Right ventricle myocardium superior (tissue), 1 donor: ENCODE measurements at regions not wholly inside any gene's neighbourhood (a gene's known extent, or its start where the extent isn't known, plus 50 kb on each side); places are given as distances from the start of the nearest gene placed in this dataset.
A peak's percentile ranks its signal among the peaks of the same experiment; 100 is the strongest.

ENCODE experiments used
- ATAC-seq: fragments of 200-7000 bp; cut with Tn5 transposase; one replicate; pipeline ENCODE4 v1.9.1; 2020; ENCODE audit warnings: mild to moderate bottlenecking; ENCODE audit not compliant: poor library complexity
- DNase-seq: peaks from one replicate; pipeline ENCODE4 v3.0.0-alpha.2; 2020
- intact Hi-C: fragments of 100-400 bp; cut with DNase I; formaldehyde crosslinking; loops from one replicate; pipeline ENCODE4 v1.11.2; 2022
- donor health status: DM: no; HTN: yes; CAD: no; lungs with severe emphysema.

GRCh38 chr2:175462246-175462645, 280.7 kb upstream of the ATP5MC3 start:
- ATAC-seq (no peak), DNase-seq (no peak)
- intact Hi-C loops: no loop called here

- ATAC-seq: no peak
- no peak for DNase-seq
- intact Hi-C loops: no loop called here
Observed at GRCh38 chr2:175461839-175462238, 280.3 kb upstream of the ATP5MC3 start.

- intact Hi-C loops: no loop called here
- DNase-seq (no peak), ATAC-seq (no peak)
Observed at GRCh38 chr2:175457895-175458448, 276.5 kb upstream of the ATP5MC3 start.

- no peak for ATAC-seq
Observed at GRCh38 chr2:175454953-175455389, 273.5 kb upstream of the ATP5MC3 start.

DNA sequence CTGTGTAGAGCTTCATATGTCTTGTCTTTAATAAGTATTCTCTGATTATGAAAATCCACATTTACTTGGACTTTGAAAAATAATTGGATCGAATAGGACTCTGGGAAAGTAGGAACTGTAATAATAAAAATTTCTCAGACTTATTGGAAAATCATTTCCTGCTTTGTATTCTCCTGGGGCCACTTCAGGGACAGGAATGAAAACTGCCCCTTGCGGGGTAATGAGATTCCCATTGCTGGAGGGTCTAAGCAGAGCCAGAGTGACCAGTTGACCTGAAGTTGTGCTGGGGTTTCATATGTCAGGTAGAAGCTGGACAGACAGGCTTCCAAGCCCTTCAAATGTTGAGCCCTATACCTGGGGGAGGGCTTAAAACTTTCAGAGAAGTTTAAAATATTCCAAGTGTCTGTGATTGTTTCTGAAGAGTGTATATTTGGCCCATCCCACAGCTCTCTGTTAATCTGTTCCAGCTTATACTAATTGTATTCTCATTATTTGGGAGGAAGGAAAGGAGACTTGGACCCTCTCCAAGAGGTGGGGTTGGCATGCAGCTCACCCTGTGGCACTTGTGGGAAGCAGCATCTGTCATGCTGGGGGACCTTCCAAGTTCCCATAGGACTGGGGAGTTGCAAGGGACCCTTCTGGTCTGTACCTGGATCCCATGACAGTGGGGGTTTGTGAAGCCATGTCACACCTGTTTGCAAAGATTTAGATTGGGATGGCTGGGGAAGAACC, 268.7 kb upstream of the ATP5MC3 start:
- intact Hi-C loops: no loop called here
- DNase-seq (no peak), ATAC-seq (peak; percentile 15)

More at GRCh38 chr2:175454953-175455389, 273.5 kb upstream of the ATP5MC3 start:
- intact Hi-C loops: no loop called here
- no peak for DNase-seq

GRCh38 chr2:175449616-175450015, 268.1 kb upstream of the ATP5MC3 start:
- ATAC-seq: peak; percentile 31

DNA sequence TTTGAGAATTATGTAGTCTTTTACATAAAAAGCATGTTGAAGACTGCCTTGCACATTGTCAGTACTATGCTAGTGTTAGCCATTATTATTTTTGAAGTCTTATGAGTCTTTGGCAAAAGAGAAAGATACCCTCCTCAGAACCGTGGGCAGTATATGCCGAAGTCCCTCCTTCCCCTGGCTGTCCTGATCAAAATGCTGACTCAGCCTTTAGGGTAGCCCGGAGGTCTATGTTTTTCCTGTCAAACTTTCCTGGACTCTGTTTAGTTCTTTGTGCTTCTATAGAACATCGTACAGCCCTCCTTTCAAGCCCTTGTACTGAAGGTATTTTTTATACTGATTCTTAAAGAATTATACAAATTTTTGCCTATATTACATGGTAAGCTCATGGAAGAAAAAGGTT, 264.7 kb upstream of the ATP5MC3 start:
- DNase-seq: no peak
- intact Hi-C loops: no loop called here
- ATAC-seq: no peak

More at GRCh38 chr2:175449616-175450015, 268.1 kb upstream of the ATP5MC3 start:
- no peak for DNase-seq
- intact Hi-C loops: no loop called here

- intact Hi-C loops: no loop called here
- no peak for ATAC-seq
- DNase-seq: no peak
Observed at GRCh38 chr2:175445281-175445680, 263.8 kb upstream of the ATP5MC3 start.

DNA sequence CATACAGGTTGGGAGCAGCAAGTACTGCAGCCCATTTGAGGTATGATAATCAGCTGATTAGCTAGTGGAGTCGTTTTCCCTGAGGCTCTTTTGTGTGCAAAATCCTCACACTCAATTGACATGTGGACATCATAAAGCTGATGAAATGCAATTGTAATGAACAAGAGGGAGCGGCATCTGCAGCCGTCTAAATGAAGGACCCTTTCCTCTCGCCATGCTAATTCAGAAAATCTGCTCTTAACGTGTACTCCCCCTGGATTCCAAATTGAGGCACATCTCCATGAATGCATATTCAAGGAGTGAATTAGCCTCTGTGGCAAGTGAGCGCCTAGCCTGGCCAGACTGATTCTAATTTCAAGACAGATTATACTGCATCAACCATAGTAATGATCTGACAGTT, 260.9 kb upstream of the ATP5MC3 start:
- intact Hi-C loops: no loop called here
- no peak for DNase-seq
- no peak for ATAC-seq

GRCh38 chr2:175441181-175441761, 259.8 kb upstream of the ATP5MC3 start:
- no peak for ATAC-seq
- DNase-seq: no peak
- intact Hi-C loops: no loop called here

DNA sequence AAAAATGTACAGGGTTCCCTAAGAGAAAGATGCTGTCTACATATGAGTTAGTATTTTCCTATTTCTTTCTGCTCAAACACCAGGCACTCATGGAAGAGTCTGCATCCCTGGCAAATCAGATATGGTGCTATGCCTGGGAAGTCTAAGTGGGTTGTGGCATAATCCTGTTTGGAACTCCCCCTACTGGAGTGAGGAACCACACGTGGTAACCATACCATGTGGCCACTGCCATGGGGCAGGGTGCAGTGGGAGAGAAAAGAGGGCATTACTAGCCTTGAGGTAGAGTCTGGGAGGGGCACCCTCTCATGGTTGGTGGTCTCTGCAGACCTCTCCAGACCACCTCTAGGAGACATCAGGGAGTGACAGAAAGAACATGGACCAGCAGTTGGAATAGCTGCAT, 257.9 kb upstream of the ATP5MC3 start:
- intact Hi-C loops: no loop called here
- DNase-seq (no peak), ATAC-seq (no peak)

DNA sequence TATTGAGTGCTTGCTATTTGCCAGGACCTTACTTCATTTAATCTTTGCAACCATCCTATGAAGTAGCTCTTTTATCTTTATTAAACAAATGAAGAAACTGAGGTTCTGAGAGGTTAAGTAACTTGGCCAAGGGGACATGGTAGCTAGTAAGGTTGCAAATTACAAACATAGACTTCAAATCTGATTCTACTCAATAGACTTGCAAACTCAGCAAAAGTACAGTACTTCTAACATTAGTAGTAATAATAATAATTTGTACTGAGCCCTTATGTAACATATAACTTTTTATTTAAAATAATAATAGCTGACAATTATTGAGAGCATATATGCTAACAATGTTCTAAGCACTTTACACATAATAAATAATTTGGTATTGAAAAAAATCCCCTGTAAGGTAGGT, 255.7 kb upstream of the ATP5MC3 start:
- intact Hi-C loops: no loop called here
- DNase-seq (no peak), ATAC-seq (no peak)

GRCh38 chr2:175436076-175436475, 254.6 kb upstream of the ATP5MC3 start:
- intact Hi-C loops: no loop called here
- no peak for ATAC-seq
- no peak for DNase-seq

DNA sequence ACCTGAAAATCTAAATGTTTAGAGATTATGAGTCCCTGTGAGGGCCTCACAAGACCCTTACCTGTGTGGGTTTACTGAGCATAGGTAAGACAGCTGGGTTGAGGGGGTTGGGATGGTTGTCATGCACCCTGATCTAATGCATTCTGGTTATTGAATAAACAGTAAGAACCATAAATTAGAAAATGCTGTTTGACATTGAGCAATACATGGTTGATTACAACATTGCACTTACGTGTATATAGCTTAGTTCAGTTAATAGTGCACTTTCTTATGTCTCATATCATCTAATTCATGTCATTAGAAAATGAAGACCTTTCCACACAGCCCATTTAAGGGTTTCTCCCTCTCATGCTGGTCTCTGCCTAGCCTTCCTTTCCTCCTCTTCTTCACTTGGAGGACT, 253.5 kb upstream of the ATP5MC3 start:
- intact Hi-C loops: no loop called here
- DNase-seq: no peak
- no peak for ATAC-seq

- no peak for ATAC-seq
- intact Hi-C loops: no loop called here
- DNase-seq: no peak
Observed at GRCh38 chr2:175432793-175433192, 251.3 kb upstream of the ATP5MC3 start.

GRCh38 chr2:175432021-175432420, 250.5 kb upstream of the ATP5MC3 start:
- intact Hi-C loops: no loop called here
- ATAC-seq (no peak), DNase-seq (no peak)

DNA sequence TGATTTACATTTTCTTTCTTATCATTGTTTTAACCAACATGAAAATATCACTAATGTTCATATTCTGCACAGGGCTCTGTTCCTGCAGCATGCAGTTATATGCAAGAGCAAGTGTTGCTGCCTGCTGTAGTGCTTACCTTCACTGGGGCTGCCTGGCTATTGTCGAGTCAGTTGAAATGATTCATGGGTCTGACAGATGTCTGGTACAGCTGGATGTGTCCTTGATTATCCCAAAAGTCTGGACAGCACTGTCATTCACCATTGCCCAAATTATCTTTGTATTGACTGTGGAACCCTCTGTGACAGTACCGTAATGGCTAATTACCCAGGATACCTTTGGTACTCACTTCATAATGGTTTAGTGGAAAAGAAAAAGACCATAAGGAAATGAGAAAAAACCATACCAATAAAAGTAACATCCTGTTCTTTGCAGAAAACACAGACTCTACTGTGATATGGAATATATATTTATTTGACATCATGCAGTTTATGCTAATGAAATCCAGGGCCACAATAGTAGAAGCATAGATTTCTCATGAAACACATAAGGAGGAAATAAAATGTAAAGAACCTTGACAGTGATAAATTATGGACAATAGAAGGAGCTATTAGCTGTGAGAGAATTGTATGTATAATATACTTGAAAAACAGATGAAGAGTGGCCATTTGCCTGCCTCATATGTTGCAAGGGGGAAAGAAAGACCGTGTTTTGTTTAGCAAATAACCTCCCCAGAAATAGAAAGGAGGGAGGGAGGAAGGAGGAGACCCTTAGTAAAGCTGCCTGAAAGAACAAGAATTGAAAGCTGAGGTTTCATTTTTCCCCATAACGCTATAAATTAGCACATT, 249.8 kb upstream of the ATP5MC3 start:
- DNase-seq (no peak), ATAC-seq (no peak)
- intact Hi-C loops: no loop called here

DNA sequence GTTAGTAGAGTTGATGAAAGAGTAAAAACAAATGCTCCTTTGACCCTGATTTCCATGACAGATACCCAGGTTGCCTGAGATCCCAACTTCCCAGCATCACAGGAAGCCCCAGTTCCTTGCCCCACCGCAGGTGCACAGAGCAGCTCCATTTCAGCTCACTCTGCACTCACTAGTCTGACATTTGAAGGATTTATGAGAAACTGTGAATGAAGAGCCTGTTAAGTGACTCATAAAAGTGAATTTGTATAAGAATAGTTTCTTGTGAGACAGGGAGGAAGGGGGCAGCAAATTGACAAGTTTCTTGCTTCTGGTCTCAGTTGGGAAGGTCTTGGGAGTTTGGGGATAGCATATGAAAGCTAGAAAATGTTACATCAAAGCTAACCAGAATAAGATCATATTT, 248.7 kb upstream of the ATP5MC3 start:
- no peak for ATAC-seq
- intact Hi-C loops: no loop called here

GRCh38 chr2:175418224-175418835, 236.8 kb upstream of the ATP5MC3 start:
- ATAC-seq (no peak), DNase-seq (no peak)
- intact Hi-C loops: no loop called here

More for the DNA sequence above, 248.7 kb upstream of the ATP5MC3 start:
- DNase-seq: no peak
